H1 (cell line): ENCODE measurements at regions not wholly inside any gene's neighbourhood (a gene's known extent, or its start where the extent isn't known, plus 50 kb on each side); places are given as distances from the start of the nearest gene placed in this dataset.
"Not testable (repeated sequence)": the region's sequence is repeated elsewhere in the genome, so short reads cannot be mapped to it uniquely, and the experiment has no call there.

Experiments used
- CTCF ChIA-PET: fragments of 300-600 bp; sonication (Branson Sonifier 250); formaldehyde crosslinking; loops from one replicate; lab custom pipeline; 2021; ENCODE audit not compliant: partially characterized antibody; lab: Charles Lee
- POLR2A ChIA-PET: fragments of 300-600 bp; sonication (Branson Sonifier 250); formaldehyde crosslinking; loops from one replicate; lab custom pipeline; 2021; ENCODE audit warnings: inconsistent platforms; ENCODE audit not compliant: partially characterized antibody; lab: Charles Lee
- DNase-seq, 2 experiments: peaks; one replicate each; pipeline versions ENCODE4 v3.0.0 to v3.0.0-alpha.2; 2010 to 2022; ENCODE audit warnings: low spot score in 2 of 2, low read depth in 1 of 2, mixed read lengths in 1 of 2
- FAIRE-seq: peaks from 2 replicates; lab custom pipeline; 2011; peaks lifted over from hg19 to GRCh38; lab: Jason Lieb, UNC
- H2AFZ ChIP-seq: 2 replicates; pipeline ENCODE4 v1.8.1; 2012; ENCODE audit warnings: low read length, inconsistent platforms
- H2AK5ac ChIP-seq: 2 replicates; pipeline ENCODE4 v1.6.1; 2013; ENCODE audit warnings: low read depth, low read length
- H2BK120ac ChIP-seq: replicated peaks from 2 replicates; pipeline ENCODE3; 2013; ENCODE audit warnings: low read depth, low read length, inconsistent platforms
- H2BK12ac ChIP-seq: 2 replicates; pipeline ENCODE4 v1.6.1; 2013; ENCODE audit warnings: low read depth, low read length
- H2BK15ac ChIP-seq: 2 replicates; pipeline ENCODE4 v1.6.1; 2013; ENCODE audit warnings: low read length
- H2BK20ac ChIP-seq: 2 replicates; pipeline ENCODE4 v1.6.1; 2013; ENCODE audit warnings: low read length
- H2BK5ac ChIP-seq: 2 replicates; pipeline ENCODE4 v1.6.1; 2013; ENCODE audit warnings: low read depth, low read length
- H3K14ac ChIP-seq: 2 replicates; pipeline ENCODE4 v1.6.1; 2013; ENCODE audit warnings: inconsistent platforms; ENCODE audit not compliant: insufficient read length
- H3K18ac ChIP-seq: 2 replicates; pipeline ENCODE4 v1.6.1; 2013; ENCODE audit warnings: low read length; ENCODE audit errors: extremely low read depth
- H3K23ac ChIP-seq: 2 replicates; pipeline ENCODE4 v1.6.1; 2013; ENCODE audit warnings: inconsistent platforms; ENCODE audit not compliant: insufficient read length
- H3K23me2 ChIP-seq: 2 replicates; pipeline ENCODE4 v1.6.1; 2013; ENCODE audit warnings: low read depth, low read length
- H3K27ac ChIP-seq: 2 replicates; pipeline ENCODE4 v1.6.1; 2011; ENCODE audit warnings: low read depth, low read length, inconsistent platforms
- H3K27me3 ChIP-seq, 4 experiments: replicated peaks in 1 of 4; 1 replicate in 1 of 4; 2 replicates in 3 of 4; pipeline versions ENCODE4 v1.6.1 to v1.8.1; 2011 to 2013; ENCODE audit warnings: low read length in 3 of 4, mild to moderate bottlenecking in 3 of 4, inconsistent platforms in 2 of 4, mixed read lengths in 2 of 4, moderate library complexity in 1 of 4; ENCODE audit not compliant: control insufficient read depth in 3 of 4, insufficient read depth in 3 of 4; ENCODE audit errors: extremely low read depth in 1 of 4
- H3K36me3 ChIP-seq, 4 experiments: 2 replicates each; pipeline versions ENCODE4 v1.6.1 to v1.8.1; 2011 to 2013; ENCODE audit warnings: mild to moderate bottlenecking in 4 of 4, low read length in 3 of 4, moderate library complexity in 2 of 4, control low read depth in 1 of 4, inconsistent platforms in 1 of 4; ENCODE audit not compliant: insufficient read depth in 4 of 4, control insufficient read depth in 2 of 4
- H3K4ac ChIP-seq: replicated peaks from 2 replicates; pipeline ENCODE3; 2013; ENCODE audit warnings: low read length, low read depth, mixed read lengths, inconsistent platforms; ENCODE audit not compliant: insufficient read length
- H3K4me1 ChIP-seq, 4 experiments: replicated peaks in 1 of 4; 1 replicate in 1 of 4; 2 replicates in 3 of 4; pipeline versions ENCODE4 v1.6.1 to v1.8.1; 2011 to 2013; ENCODE audit warnings: low read length in 3 of 4, inconsistent platforms in 2 of 4, mixed read lengths in 1 of 4; ENCODE audit not compliant: insufficient read depth in 4 of 4, control insufficient read depth in 3 of 4
- H3K4me2 ChIP-seq, 2 experiments: 2 replicates each; pipeline versions ENCODE4 v1.6.1 to v1.8.1; 2011 to 2013; ENCODE audit warnings: low read depth in 2 of 2, low read length in 2 of 2, control low read depth in 1 of 2, inconsistent platforms in 1 of 2, mild to moderate bottlenecking in 1 of 2; ENCODE audit not compliant: insufficient read depth in 1 of 2
- H3K4me3 ChIP-seq, 4 experiments: fragments of 200-600, 300-600 bp in 1 of 4; sonication (generic), shearing (Covaris generic), sonication (Bioruptor Twin) in 1 of 4; 2 replicates each; pipeline versions ENCODE4 v1.5.1 to v1.8.1; 2011 to 2016; ENCODE audit warnings: low read length in 4 of 4, low read depth in 3 of 4, control low read depth in 2 of 4, inconsistent platforms in 2 of 4, mild to moderate bottlenecking in 2 of 4, mixed read lengths in 1 of 4, moderate library complexity in 1 of 4; ENCODE audit not compliant: insufficient read depth in 2 of 4; ENCODE audit errors: extremely low read depth in 1 of 4
- H3K56ac ChIP-seq: replicated peaks from 2 replicates; pipeline ENCODE3; 2013; ENCODE audit warnings: low read depth, mild to moderate bottlenecking, mixed read lengths, low read length, inconsistent platforms; ENCODE audit not compliant: insufficient read length
- H3K79me1 ChIP-seq: 2 replicates; pipeline ENCODE4 v1.6.1; 2013; ENCODE audit warnings: low read depth, low read length, control low read depth
- H3K79me2 ChIP-seq, 2 experiments: 2 replicates each; pipeline versions ENCODE4 v1.6.1 to v1.8.1; 2012 to 2013; ENCODE audit warnings: low read length in 2 of 2, mild to moderate bottlenecking in 2 of 2, inconsistent platforms in 1 of 2; ENCODE audit not compliant: insufficient read depth in 2 of 2, control insufficient read depth in 1 of 2
- H3K9ac ChIP-seq, 4 experiments: replicated peaks in 1 of 4; 1 replicate in 1 of 4; 2 replicates in 3 of 4; pipeline versions ENCODE4 v1.6.1 to v1.8.1; 2011 to 2013; ENCODE audit warnings: low read depth in 3 of 4, low read length in 3 of 4, control low read depth in 2 of 4, mild to moderate bottlenecking in 2 of 4, moderate library complexity in 2 of 4, inconsistent platforms in 1 of 4; ENCODE audit errors: extremely low read depth in 1 of 4
- H3K9me3 ChIP-seq, 2 experiments: 2 replicates each; pipeline versions ENCODE4 v1.6.1 to v1.8.1; 2012 to 2013; ENCODE audit warnings: mild to moderate bottlenecking in 2 of 2, moderate library complexity in 2 of 2, control low read depth in 1 of 2, inconsistent platforms in 1 of 2, low read depth in 1 of 2, low read length in 1 of 2, mixed read lengths in 1 of 2; ENCODE audit not compliant: insufficient read depth in 2 of 2
- H4K20me1 ChIP-seq, 2 experiments: replicated peaks in 1 of 2; 2 replicates each; pipeline versions ENCODE3 to v1.8.1; 2011 to 2013; ENCODE audit warnings: inconsistent platforms in 2 of 2, low read length in 2 of 2, mild to moderate bottlenecking in 1 of 2; ENCODE audit not compliant: insufficient read depth in 2 of 2, control insufficient read depth in 1 of 2
- H4K5ac ChIP-seq: 2 replicates; pipeline ENCODE4 v1.6.1; 2013; ENCODE audit warnings: low read length, low read depth, mixed read lengths, inconsistent platforms; ENCODE audit not compliant: insufficient read length
- H4K8ac ChIP-seq: 2 replicates; pipeline ENCODE4 v1.8.0; 2013; ENCODE audit warnings: mild to moderate bottlenecking, moderate library complexity, low read length, inconsistent platforms; ENCODE audit not compliant: insufficient read depth; ENCODE audit errors: extremely low read depth
- H4K91ac ChIP-seq: replicated peaks from 2 replicates; pipeline ENCODE3; 2013; ENCODE audit warnings: low read length, mixed read lengths, inconsistent platforms; ENCODE audit not compliant: insufficient read length
- WGBS, 2 experiments: shearing (Covaris generic) in 1 of 2; methylation state at CpG; one replicate each; pipeline versions ENCODE4 v1.1.6 to v1.1.7; 2013 to 2015; ENCODE audit warnings: low lambda C conversion rate in 2 of 2, mixed read lengths in 2 of 2, inconsistent platforms in 1 of 2, low coverage in 1 of 2, missing lambda C conversion rate in 1 of 2; ENCODE audit not compliant: insufficient replicate concordance in 2 of 2, insufficient coverage in 1 of 2, insufficient read length in 1 of 2; ENCODE audit errors: extremely low coverage in 1 of 2, missing lambda C conversion rate in 1 of 2; 5-methylcytosine and 5-hydroxymethylcytosine counted together

- H2AFZ ChIP-seq, H3K27me3 ChIP-seq, H2AK5ac ChIP-seq, H3K18ac ChIP-seq, H4K20me1 ChIP-seq, H3K27ac ChIP-seq, H4K8ac ChIP-seq, H2BK5ac ChIP-seq, H2BK120ac ChIP-seq, FAIRE-seq, H4K91ac ChIP-seq, H2BK12ac ChIP-seq, H3K23ac ChIP-seq, H3K56ac ChIP-seq, POLR2A ChIA-PET, H3K79me2 ChIP-seq, DNase-seq, H2BK15ac ChIP-seq, H3K23me2 ChIP-seq, H4K5ac ChIP-seq, H3K79me1 ChIP-seq, H3K9me3 ChIP-seq, H3K9ac ChIP-seq, H3K4ac ChIP-seq, H3K14ac ChIP-seq, CTCF ChIA-PET, H2BK20ac ChIP-seq: not testable (repeated sequence)
- Histone ChIP-seq H3K36me3 (peaks cover 0 to 19% (median 5%) of the 10 kb centered on the region in 4 experiments; a peak in 4 of 8 replicates), H3K4me3 (peak overlapping the region in 1 of 4 experiments; percentile 37; a peak in 1 of 8 replicates), H3K4me2 (peak overlapping the region; percentile 55 to 59), H3K4me1 (peaks cover 0 to 11% (median 0%) of the 10 kb centered on the region in 4 experiments; a peak in 1 of 7 replicates)
- WGBS, 2 experiments: 0% methylated on average over 4 of the region's 5 CpGs; no CpG with 5 or more reads in 1 of the 2 experiments
Measured at GRCh38 chr17:20898726-20899125, 144.1 kb downstream of the USP22 start.

DNA sequence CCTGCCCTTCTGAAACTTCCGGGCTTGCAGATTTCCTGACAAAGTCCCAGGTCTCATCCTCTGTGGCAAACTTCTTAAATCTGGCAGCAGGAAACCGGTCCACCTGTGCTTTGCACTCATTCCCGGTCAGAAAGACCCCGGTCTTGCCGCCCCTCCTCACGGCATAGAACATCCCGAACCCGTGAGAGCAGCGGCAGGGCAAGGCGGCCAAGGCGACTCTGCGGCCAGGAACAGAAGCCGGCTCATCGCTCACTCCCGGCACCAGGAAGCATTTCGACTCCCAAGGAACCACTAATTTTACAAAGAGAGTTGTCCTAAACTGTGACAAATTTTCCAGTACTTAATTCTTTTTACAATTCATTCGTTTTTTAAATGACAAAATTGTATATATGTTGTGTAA lies 140.3 kb downstream of the USP22 start:
- DNase-seq, H3K27ac ChIP-seq, H3K79me2 ChIP-seq, H3K23me2 ChIP-seq, H2BK120ac ChIP-seq, H3K14ac ChIP-seq, H4K20me1 ChIP-seq, H3K4me3 ChIP-seq, H2BK20ac ChIP-seq, H3K23ac ChIP-seq, H2AK5ac ChIP-seq, H3K4me2 ChIP-seq, H4K8ac ChIP-seq, H3K9ac ChIP-seq, H3K9me3 ChIP-seq, FAIRE-seq, H2BK5ac ChIP-seq, H3K18ac ChIP-seq, POLR2A ChIA-PET, H4K91ac ChIP-seq, H3K56ac ChIP-seq, CTCF ChIA-PET, H3K27me3 ChIP-seq, H3K4ac ChIP-seq, H2BK15ac ChIP-seq, H2BK12ac ChIP-seq, H2AFZ ChIP-seq, H3K79me1 ChIP-seq, H4K5ac ChIP-seq: not testable (repeated sequence)
- Histone ChIP-seq H3K36me3 (peaks cover 0 to 11% (median 0%) of the 10 kb centered on the region in 4 experiments; a peak in 1 of 8 replicates), H3K4me1 (peaks cover 0 to 11% (median 0%) of the 10 kb centered on the region in 4 experiments; a peak in 1 of 7 replicates)
- 87% methylated on average over 17 of the region's 17 CpGs; no CpG with 5 or more reads in 1 of the 2 experiments for WGBS, 2 experiments
